GM12874 (cell line): ENCODE measurements at regions not wholly inside any gene's neighbourhood (a gene's known extent, or its start where the extent isn't known, plus 50 kb on each side); places are given as distances from the start of the nearest gene placed in this dataset.

Source experiments
- TF ChIP-seq, protein P1 (sequence below): IDR thresholded peaks from 2 replicates; pipeline ENCODE4 v1.5.1; 2011; ENCODE audit warnings: low read depth, mild to moderate bottlenecking, control low read depth, low read length, moderate library complexity; ENCODE audit not compliant: insufficient read depth

- TF ChIP-seq, protein P1, sequence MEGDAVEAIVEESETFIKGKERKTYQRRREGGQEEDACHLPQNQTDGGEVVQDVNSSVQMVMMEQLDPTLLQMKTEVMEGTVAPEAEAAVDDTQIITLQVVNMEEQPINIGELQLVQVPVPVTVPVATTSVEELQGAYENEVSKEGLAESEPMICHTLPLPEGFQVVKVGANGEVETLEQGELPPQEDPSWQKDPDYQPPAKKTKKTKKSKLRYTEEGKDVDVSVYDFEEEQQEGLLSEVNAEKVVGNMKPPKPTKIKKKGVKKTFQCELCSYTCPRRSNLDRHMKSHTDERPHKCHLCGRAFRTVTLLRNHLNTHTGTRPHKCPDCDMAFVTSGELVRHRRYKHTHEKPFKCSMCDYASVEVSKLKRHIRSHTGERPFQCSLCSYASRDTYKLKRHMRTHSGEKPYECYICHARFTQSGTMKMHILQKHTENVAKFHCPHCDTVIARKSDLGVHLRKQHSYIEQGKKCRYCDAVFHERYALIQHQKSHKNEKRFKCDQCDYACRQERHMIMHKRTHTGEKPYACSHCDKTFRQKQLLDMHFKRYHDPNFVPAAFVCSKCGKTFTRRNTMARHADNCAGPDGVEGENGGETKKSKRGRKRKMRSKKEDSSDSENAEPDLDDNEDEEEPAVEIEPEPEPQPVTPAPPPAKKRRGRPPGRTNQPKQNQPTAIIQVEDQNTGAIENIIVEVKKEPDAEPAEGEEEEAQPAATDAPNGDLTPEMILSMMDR, result no peak
These were observed 159.5 kb upstream of the AUTS2 start for GRCh38 chr7:69438584-69439412.

GRCh38 chr7:69439636-69440325 lies 158.5 kb upstream of the AUTS2 start:
- TF ChIP-seq, protein P1, result no peak

DNA sequence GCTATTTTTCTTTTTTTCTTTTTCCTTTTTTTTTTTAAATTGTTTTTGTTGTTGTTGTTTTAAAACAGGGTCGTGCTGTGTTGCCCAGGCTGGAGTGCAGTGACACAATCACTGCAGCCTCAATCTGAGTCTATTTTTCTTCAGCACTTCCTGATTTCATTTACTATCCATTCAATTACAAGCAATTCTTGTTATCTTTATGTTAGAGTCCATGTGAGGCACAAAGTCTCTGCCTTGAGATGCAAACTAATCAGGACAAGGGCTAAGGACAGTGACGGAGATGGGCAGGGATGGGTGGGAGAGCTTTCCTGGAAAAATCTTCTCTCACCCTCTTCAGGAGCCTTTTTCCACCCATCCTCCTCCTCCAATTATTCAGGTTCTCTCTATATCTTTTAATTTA lies 157.3 kb upstream of the AUTS2 start:
- TF ChIP-seq, protein P1, result no peak

DNA sequence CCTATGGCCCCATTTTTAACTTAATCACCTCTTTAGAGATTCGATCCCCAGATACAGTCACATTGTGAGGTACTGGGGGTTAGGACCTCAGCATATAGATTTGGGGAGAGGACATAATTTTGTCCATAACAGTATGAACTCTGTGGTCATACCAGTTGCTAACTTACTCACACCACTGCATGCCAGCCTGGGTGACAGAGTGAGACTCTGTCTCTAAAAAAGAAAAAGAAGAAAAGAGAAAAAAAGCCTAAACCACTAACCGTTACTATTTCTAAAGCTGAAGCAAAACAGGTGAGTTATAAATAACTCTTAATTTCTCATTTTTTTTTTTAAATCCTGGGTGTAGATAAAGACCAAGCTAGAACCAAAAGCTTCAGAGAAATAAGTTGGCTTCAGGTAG lies 155.1 kb upstream of the AUTS2 start:
- TF ChIP-seq, protein P1, result no peak

DNA sequence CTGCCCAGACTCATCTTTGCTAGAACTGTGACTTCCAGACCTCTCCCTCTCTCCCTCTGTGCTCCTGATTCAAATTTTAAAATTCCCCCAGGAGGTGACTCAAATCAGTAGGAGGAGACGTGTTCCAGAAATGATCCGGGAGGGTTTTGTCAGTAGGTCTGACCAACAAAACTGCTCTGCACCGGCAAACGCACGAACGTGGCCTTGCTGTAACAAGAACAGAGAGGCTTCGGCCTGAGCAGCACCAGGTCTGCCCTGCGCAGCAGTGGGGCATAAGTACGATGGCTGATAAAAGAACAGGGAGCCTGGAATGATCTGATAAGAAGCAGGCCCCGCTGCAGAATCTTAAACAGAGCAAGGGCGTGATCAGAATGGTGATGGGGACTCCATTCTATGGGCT lies 152.7 kb upstream of the AUTS2 start:
- TF ChIP-seq, protein P1, result no peak

DNA sequence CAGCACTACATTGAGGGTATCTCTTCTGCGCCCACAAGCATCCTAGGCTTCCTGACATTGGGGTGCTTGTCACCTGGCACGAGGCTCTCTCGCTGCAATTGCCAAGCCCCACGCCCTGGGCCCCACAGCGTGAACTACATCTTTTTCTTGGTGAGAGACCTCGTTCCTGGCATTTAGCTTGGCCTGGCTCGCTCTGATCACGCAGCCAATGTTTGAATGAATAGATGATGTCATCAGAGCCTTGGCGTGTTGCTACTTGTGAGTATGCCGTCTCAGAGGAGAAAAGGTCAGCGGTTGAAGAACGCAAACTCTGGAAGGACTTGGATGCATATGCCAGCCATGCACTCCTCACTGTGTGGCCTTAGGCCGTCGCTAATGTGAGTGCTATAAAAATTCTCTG lies 150.2 kb upstream of the AUTS2 start:
- TF ChIP-seq, protein P1, result no peak

DNA sequence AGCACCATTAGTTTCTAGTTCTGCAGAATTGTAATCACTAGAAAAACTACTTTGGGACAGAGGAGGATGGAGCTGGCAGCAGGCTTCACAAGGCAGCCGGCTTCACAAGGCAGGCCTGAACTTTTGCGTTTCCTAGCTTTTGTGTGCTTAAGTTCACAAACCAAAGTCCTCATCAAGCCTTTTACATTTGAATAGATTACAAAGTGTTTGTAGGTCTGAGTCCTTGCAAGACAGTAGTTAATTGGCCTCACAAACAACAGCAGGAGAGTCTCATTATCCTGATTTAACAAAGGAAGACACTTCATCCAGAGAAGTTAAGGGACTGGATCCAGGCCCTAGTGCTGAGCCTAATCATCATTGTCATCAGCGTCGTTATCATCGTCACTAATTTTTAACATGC lies 147.8 kb upstream of the AUTS2 start:
- TF ChIP-seq, protein P1, result no peak
